Osteocyte (in vitro differentiated cells): ENCODE measurements at regions not wholly inside any gene's neighbourhood (a gene's known extent, or its start where the extent isn't known, plus 50 kb on each side); places are given as distances from the start of the nearest gene placed in this dataset.

Source experiments
- DNase-seq: peaks from one replicate; pipeline ENCODE4 v3.0.0; 2021; ENCODE audit warnings: mixed read lengths; ENCODE audit not compliant: unreplicated experiment; ENCODE audit errors: extremely low spot score
- H3K27ac Mint-ChIP-seq: one replicate; pipeline ENCODE4 v1.8.0; 2021; ENCODE audit warnings: mild to moderate bottlenecking, mixed read lengths; ENCODE audit not compliant: unreplicated experiment
- H3K27me3 Mint-ChIP-seq: one replicate; pipeline ENCODE4 v1.8.0; 2021; ENCODE audit warnings: mixed read lengths; ENCODE audit not compliant: unreplicated experiment
- H3K36me3 Mint-ChIP-seq: one replicate; pipeline ENCODE4 v1.8.0; 2021; ENCODE audit warnings: mixed read lengths; ENCODE audit not compliant: unreplicated experiment
- H3K4me1 Mint-ChIP-seq: one replicate; pipeline ENCODE4 v1.8.0; 2021; ENCODE audit warnings: mixed read lengths; ENCODE audit not compliant: unreplicated experiment
- H3K4me3 Mint-ChIP-seq: one replicate; pipeline ENCODE4 v1.8.0; 2021; ENCODE audit warnings: mild to moderate bottlenecking, moderate library complexity, mixed read lengths; ENCODE audit not compliant: unreplicated experiment
- H3K9me3 Mint-ChIP-seq: one replicate; pipeline ENCODE4 v1.8.0; 2021; ENCODE audit warnings: mixed read lengths; ENCODE audit not compliant: unreplicated experiment
- CTCF ChIP-seq: fragments of 200-600 bp; sonication (generic); IDR thresholded peaks from 2 replicates; pipeline ENCODE4 v1.5.0; 2021; ENCODE audit warnings: antibody characterized with exemption, mild to moderate bottlenecking, moderate library complexity

GRCh38 chr13:85528491-85529217 is 270.6 kb downstream of the SLITRK6 start:
- Mint-ChIP-seq H3K27ac (peak overlapping the region; percentile 29), H3K36me3 (no peaks in the 10 kb centered on the region), H3K9me3 (no peaks in the 10 kb centered on the region), H3K4me3 (no peak overlapping the region), H3K27me3 (no peaks in the 10 kb centered on the region), H3K4me1 (peaks cover 27% of the 10 kb centered on the region)
- TF ChIP-seq CTCF: no peak
- DNase-seq: no peak

- TF ChIP-seq CTCF: no peak
- Mint-ChIP-seq H3K36me3 (no peaks in the 10 kb centered on the region), H3K27ac (no peak overlapping the region), H3K9me3 (no peaks in the 10 kb centered on the region), H3K4me3 (no peak overlapping the region), H3K27me3 (no peaks in the 10 kb centered on the region), H3K4me1 (peaks cover 34% of the 10 kb centered on the region)
- DNase-seq: no peak
Observed at GRCh38 chr13:85527316-85527715, 271.9 kb downstream of the SLITRK6 start.

- no peak overlapping the region for H3K27ac Mint-ChIP-seq
- no peak for DNase-seq
Observed at GRCh38 chr13:85525411-85525810, 273.8 kb downstream of the SLITRK6 start.

GRCh38 chr13:85521657-85522056 is 277.6 kb downstream of the SLITRK6 start:
- Mint-ChIP-seq H3K27me3 (no peaks in the 10 kb centered on the region), H3K9me3 (no peaks in the 10 kb centered on the region), H3K4me1 (peaks cover 39% of the 10 kb centered on the region), H3K27ac (no peak overlapping the region), H3K4me3 (no peak overlapping the region), H3K36me3 (no peaks in the 10 kb centered on the region)
- DNase-seq: no peak
- no peak for TF ChIP-seq CTCF

More at GRCh38 chr13:85525411-85525810, 273.8 kb downstream of the SLITRK6 start:
- H3K4me3 Mint-ChIP-seq: no peak overlapping the region
- H3K9me3 Mint-ChIP-seq: no peaks in the 10 kb centered on the region
- peaks cover 51% of the 10 kb centered on the region for H3K4me1 Mint-ChIP-seq
- H3K27me3 Mint-ChIP-seq: no peaks in the 10 kb centered on the region
- H3K36me3 Mint-ChIP-seq: no peaks in the 10 kb centered on the region
- TF ChIP-seq CTCF: no peak

- no peaks in the 10 kb centered on the region for H3K36me3 Mint-ChIP-seq
Observed at GRCh38 chr13:85520445-85520844, 278.8 kb downstream of the SLITRK6 start.

More at GRCh38 chr13:85520445-85520844, 278.8 kb downstream of the SLITRK6 start:
- H3K27ac Mint-ChIP-seq: peak overlapping the region; percentile 12
- peaks cover 32% of the 10 kb centered on the region for H3K4me1 Mint-ChIP-seq
- no peak for TF ChIP-seq CTCF
- H3K27me3 Mint-ChIP-seq: no peaks in the 10 kb centered on the region
- no peak overlapping the region for H3K4me3 Mint-ChIP-seq
- DNase-seq: no peak
- no peaks in the 10 kb centered on the region for H3K9me3 Mint-ChIP-seq
